Smooth muscle cell of the brain vasculature (primary cell): ENCODE measurements at regions not wholly inside any gene's neighbourhood (a gene's known extent, or its start where the extent isn't known, plus 50 kb on each side); places are given as distances from the start of the nearest gene placed in this dataset.
"Not testable (repeated sequence)": the region's sequence is repeated elsewhere in the genome, so short reads cannot be mapped to it uniquely, and the experiment has no call there.

ENCODE experiments used
- DNase-seq: peaks from one replicate; pipeline ENCODE4 v3.0.0-alpha.2; 2012; ENCODE audit warnings: low read depth, low spot score

GRCh38 chr11:126149759-126150625 is 61.5 kb downstream of the RPUSD4 start:
- no peak for DNase-seq

GRCh38 chr11:126148317-126148716 is 63.1 kb downstream of the RPUSD4 start:
- DNase-seq = no peak

DNA sequence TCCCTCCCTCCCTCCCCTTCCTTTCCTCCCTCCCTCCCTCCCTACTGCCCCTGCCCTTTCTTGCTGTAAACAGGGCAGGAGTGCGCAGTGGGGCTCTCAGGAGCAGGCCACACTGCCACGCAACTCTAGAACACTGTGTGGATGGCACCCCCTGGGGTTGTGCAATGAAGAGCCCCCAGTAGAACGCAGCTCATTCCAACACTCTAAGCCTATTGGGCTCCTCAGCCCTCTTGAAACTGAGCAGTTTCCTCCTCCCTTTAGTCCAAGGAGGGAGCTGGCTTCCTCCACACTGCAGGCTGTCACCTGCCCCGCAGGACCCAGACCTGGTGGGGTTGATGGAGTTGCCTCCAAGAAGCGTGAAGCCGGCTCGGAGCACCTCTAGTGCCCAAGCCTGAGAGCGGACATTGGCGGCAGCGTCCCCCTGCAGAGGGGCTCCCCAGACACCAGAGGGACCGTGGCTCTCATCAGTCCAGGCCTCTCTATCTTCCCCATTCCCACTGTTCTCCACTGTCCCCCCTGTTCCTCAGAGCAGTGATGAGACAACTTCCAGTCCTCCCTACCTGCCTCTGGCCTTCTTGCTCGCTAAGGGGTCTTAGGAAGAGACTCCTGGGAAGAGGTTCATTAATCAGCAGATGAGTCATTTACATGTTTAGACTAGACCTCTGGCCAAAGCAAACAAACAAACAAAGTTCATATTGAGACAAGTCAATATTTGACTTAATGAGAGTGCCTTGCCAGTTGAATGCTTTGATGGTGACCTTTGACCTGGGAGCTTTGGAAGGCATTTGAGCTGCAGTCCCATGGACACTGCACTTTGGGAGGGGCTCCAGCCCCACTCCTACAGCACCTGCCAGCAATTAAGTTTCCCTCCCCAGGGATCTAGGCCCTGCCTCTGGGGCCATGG is 64.0 kb downstream of the RPUSD4 start:
- no peak for DNase-seq

GRCh38 chr11:126146454-126147192 is 64.8 kb downstream of the RPUSD4 start:
- DNase-seq = no peak

GRCh38 chr11:126145954-126146353 is 65.5 kb downstream of the RPUSD4 start:
- no peak for DNase-seq

DNA sequence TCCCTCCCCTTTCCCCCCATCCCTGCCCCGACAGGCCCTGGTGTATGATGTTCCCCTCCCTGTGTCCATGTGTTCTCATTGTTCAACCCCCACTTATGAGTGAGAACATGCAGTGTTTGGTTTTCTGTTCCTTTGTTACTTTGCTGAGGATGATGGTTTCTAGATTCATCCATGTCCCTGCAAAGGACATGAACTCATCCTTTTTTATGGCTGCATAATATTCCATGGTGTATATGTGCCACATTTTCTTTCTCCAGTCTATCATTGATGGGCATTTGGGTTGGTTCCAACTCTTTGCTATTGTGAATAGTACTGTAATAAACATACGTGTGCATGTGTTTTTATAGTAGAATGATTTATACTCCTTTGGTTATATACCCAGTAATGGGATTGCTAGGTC is 68.0 kb downstream of the RPUSD4 start:
- not testable (repeated sequence) for DNase-seq

GRCh38 chr11:126140926-126141280 is 70.5 kb downstream of the RPUSD4 start:
- no peak for DNase-seq

GRCh38 chr11:126140201-126140925 is 71.1 kb downstream of the RPUSD4 start:
- DNase-seq = no peak

- no peak for DNase-seq
Observed at GRCh38 chr11:126139111-126140091, 72.0 kb downstream of the RPUSD4 start.

GRCh38 chr11:126138636-126139035 is 72.8 kb downstream of the RPUSD4 start:
- no peak for DNase-seq

DNA sequence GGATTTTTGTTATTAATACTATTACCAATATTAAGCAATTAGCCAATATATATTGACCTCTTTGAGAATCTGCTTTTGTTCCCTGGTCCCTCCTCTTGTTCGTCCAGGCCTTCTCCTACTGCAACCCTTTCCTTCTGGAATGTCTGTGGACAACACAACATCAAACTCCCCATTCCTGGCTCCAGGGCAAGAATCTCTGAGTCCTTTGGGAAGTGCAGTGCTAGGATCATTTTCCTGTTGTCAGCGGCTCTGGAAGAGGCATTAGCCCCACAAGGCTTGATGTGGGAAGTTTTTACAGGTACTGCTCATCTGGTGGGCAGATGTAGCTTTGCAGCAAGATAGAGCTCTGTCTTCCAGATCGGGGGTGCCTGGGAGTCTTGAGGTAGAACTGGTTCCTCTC is 74.3 kb downstream of the RPUSD4 start:
- DNase-seq = no peak

GRCh38 chr11:126136507-126136906 is 73.8 kb upstream of the CDON start:
- DNase-seq = no peak

DNA sequence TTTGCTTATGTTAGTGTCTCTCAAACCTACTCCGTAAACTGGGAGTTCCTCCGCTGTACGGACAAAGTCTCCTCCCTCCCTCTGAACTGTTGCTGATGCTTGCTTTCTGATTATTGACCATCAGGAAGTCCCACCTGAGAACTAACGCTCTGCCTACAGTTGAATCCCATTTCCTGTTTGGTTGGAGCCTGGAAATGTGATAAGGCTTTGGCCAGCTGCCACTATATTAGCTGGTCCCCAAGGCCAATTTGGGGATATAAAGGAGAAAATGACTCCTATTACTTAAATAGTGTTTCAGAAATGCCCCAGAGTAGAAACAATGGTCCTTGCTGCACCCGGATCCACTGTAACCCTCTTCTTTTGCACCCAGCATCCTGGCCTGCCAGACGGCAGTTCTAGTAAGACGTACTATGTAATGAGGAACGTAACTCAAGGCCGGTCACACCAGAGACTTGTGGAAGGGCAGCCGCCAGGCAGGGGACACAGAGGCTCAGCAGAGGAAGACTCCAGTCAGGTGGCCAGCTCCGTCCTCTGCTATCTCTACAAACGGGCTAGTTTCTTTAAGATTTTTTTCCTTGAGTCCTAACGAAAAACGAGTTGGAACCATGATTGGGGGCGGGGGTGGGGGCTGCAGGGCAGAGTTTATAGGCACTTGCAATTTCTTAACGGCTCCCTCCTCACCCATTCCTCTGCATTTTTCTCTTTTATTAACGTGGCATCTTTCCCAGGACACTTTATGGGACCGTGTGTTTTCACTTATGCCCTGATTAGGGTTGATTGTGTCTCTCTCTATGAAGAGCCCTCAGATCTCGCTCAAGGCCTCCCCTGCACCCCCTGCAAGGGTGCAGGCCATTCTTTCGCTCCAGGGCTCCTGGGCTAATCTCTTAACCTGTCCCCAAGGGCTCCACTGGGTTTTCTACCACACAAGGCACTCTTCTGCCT is 72.8 kb upstream of the CDON start:
- no peak for DNase-seq

DNA sequence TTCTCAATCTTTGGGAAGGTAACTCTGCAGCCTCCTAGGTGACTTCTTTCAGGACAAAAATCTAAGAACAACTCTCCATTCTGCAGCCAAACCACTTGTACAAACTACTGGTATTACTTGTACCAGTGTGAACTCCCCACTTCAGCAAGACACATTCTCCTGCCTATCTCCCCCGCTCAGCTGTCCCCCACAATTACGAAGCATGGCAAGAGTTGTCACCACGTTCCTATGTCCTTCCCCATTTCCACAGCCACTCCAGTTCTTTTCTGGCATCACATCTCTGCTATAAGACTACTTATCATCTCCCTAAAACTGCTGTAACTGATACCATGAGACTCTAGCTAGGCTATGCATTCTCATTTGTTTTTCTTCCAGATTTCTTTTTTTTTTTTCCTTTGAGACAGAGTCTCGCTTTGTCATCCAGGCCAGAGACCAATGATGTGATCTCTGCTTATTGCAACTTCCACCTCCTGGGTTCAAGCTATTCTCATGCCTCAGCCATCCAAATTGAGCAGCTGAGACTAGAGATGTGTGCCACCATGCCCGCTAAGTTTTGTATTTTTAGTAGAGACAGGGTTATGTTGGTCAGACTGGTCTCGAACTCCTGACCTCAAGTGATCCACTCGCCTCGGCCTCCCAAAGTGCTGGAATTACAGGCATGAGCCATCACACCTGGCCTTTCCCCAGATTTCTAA is 71.9 kb upstream of the CDON start:
- no peak for DNase-seq

DNA sequence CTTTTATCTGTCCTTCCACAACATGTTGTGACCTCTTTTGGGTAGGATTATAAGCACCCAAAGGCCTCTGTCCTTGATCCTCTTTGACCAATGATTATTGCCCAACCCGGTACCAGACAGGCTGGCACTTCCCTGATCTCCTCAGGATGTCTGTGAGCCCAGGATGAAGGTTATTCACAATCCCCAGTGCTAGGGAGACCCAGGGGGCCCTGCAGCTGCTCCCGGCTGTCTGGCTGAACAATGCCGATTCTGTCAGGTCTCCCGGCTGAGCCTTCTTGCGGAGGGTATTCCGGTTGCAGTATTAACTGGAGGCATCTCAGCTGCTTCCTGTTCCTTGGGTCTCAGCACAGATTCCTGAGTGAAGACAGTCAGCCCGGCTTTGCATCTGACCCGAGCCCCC is 71.2 kb upstream of the CDON start:
- DNase-seq = no peak

DNA sequence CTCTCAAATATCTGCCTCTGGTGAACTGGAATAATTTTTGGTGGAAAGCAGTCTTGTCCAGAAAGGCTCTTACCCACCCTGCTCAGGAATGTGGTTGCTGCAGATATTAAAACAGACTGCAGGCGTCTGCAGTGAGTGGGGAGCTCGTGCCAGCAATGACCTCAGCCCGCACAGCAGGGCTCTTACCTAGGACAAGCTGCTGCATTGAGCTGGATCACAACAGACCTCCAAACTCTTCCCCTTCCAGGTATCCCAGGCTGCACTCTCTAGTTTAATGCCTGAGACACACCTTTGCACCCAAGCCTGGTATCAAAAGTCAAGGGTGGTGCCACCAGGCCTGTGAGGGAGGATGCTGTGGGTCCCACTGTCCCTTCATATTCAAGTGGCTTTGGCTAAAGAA is 69.7 kb upstream of the CDON start:
- DNase-seq = no peak

DNA sequence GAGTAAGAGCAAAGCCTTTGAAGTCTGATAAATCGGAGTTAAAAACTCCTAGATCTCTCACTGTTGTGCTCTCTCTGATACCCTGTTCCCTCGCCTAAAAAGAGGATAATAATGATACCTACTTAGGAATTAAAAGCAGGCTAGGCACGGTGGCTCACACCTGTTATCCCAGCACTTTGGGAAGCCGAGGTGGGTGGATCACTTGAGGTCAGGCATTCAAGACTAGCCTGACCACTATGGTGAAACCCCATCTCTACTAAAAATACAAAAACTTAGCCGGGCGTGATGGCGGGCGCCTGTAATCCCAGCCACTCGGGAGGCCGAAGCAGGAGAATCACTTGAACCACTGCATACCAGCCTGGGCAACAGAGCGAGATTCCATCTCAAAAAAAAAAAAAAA is 68.1 kb upstream of the CDON start:
- not testable (repeated sequence) for DNase-seq
